Loucy (cell line): ENCODE measurements at regions not wholly inside any gene's neighbourhood (a gene's known extent, or its start where the extent isn't known, plus 50 kb on each side); places are given as distances from the start of the nearest gene placed in this dataset.

Source experiments
- EZH2phosphoT487 ChIP-seq: fragments of 200-600 bp; IDR thresholded peaks from 2 replicates; pipeline ENCODE4 v1.6.1; 2018; ENCODE audit warnings: antibody characterized with exemption, mild to moderate bottlenecking, moderate library complexity, borderline replicate concordance
- TF ChIP-seq, protein P1 (sequence below): fragments of 200-600 bp; sonication (generic); conservative IDR thresholded peaks from 2 replicates; pipeline ENCODE4 v1.5.1; 2014; ENCODE audit warnings: mild to moderate bottlenecking, antibody characterized with exemption, low read length

DNA sequence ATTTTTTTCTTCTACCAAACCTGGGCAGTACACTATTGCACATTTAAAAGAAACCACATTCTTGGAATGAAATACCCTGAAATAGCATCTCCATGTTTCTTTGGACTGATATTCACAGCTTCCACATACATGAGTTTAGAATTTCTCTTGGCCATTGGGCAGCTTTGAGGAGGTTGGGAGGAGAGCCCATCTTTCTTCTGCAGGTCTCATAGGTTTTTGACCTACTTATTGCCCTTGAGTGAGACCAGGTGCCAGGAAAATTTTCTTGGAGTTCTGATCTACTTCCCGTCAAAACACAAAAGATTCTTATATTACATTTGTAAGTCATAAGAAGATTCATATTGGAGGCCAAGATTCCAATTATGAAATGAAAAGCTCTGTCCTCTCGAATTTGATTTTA, 212.0 kb downstream of the IBTK start:
- TF ChIP-seq, protein P1, sequence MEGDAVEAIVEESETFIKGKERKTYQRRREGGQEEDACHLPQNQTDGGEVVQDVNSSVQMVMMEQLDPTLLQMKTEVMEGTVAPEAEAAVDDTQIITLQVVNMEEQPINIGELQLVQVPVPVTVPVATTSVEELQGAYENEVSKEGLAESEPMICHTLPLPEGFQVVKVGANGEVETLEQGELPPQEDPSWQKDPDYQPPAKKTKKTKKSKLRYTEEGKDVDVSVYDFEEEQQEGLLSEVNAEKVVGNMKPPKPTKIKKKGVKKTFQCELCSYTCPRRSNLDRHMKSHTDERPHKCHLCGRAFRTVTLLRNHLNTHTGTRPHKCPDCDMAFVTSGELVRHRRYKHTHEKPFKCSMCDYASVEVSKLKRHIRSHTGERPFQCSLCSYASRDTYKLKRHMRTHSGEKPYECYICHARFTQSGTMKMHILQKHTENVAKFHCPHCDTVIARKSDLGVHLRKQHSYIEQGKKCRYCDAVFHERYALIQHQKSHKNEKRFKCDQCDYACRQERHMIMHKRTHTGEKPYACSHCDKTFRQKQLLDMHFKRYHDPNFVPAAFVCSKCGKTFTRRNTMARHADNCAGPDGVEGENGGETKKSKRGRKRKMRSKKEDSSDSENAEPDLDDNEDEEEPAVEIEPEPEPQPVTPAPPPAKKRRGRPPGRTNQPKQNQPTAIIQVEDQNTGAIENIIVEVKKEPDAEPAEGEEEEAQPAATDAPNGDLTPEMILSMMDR = no peak
- no peak for TF ChIP-seq EZH2phosphoT487
